ENCODE measurements at regions not wholly inside any gene's neighbourhood (a gene's known extent, or its start where the extent isn't known, plus 50 kb on each side); places are given as distances from the start of the nearest gene placed in this dataset.
A peak's percentile ranks its signal among the peaks of the same experiment; 100 is the strongest.

DNA sequence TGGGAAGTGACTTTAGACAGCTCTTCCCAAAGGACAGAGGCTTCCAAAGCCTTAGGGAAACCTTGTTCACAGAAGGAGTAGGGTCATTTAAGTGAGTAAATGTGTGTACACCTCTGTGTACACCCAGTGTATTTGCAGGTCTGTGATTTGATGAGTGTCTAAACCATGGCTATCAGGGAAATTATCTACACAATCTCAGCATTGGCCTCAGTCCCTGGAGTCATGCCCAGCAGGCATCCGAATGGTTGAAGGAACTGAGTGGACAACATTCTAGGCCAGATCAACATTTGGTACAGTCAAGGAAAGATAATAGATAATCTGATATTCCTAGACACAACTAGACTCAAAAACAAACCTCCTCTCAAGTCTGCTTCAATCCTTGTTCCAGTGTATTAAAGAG, 258.4 kb upstream of the DAPK1 start:
- no peak overlapping the region for H3K4me3 ChIP-seq (ENCODE audit: low read length)
- TF ChIP-seq, protein P1, sequence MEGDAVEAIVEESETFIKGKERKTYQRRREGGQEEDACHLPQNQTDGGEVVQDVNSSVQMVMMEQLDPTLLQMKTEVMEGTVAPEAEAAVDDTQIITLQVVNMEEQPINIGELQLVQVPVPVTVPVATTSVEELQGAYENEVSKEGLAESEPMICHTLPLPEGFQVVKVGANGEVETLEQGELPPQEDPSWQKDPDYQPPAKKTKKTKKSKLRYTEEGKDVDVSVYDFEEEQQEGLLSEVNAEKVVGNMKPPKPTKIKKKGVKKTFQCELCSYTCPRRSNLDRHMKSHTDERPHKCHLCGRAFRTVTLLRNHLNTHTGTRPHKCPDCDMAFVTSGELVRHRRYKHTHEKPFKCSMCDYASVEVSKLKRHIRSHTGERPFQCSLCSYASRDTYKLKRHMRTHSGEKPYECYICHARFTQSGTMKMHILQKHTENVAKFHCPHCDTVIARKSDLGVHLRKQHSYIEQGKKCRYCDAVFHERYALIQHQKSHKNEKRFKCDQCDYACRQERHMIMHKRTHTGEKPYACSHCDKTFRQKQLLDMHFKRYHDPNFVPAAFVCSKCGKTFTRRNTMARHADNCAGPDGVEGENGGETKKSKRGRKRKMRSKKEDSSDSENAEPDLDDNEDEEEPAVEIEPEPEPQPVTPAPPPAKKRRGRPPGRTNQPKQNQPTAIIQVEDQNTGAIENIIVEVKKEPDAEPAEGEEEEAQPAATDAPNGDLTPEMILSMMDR (conservative IDR thresholded peaks at IDR 0.05; ENCODE audit: low read depth, low read length), result no peak
- no peak for DNase-seq (ENCODE audit: low read depth)

DNA sequence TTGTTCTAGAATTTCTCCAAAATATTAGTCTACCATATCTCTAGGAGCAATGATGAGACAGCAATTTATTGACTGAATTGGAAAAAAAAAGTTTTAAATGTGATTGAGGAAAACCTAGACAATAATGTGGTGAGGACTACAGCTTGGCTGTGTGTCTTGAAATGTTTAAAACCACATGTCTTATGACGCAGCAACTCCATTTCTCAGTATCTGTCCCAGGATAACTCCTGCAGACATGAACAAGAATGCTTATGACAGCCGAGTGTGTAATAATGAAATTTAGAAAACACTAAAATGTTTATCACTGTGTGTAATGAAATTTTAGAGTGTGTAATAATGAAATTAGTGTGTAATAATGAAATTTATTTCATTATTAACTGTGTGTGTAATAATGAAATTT, 254.1 kb upstream of the DAPK1 start:
- TF ChIP-seq, protein P1 (conservative IDR thresholded peaks at IDR 0.05; ENCODE audit: low read depth, low read length), result no peak
- DNase-seq (ENCODE audit: low read depth), result no peak
- H3K4me3 ChIP-seq (ENCODE audit: low read length), result no peak overlapping the region

DNA sequence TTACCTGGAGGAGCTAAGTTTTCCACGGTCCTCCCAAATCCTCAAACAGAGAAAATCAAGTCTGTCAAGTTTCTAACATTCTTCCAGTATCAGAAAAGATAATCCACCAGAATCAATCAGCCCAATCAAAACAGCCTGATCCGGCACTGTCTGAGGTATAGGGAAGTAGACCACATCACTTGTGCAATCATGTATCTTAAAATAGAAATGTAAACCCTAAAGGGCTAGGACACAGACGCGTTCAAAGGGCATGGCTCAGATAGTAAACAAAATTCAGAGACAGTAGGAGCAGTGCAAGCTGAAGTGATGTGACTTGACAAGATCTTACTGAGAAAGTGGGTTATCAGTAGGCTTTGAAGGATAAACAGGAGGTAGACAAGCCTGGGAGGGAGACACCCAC, 252.4 kb upstream of the DAPK1 start:
- DNase-seq (ENCODE audit: low read depth), result no peak
- no peak overlapping the region for H3K4me3 ChIP-seq (ENCODE audit: low read length)
- TF ChIP-seq, protein P1 (conservative IDR thresholded peaks at IDR 0.05; ENCODE audit: low read depth, low read length), result no peak

DNA sequence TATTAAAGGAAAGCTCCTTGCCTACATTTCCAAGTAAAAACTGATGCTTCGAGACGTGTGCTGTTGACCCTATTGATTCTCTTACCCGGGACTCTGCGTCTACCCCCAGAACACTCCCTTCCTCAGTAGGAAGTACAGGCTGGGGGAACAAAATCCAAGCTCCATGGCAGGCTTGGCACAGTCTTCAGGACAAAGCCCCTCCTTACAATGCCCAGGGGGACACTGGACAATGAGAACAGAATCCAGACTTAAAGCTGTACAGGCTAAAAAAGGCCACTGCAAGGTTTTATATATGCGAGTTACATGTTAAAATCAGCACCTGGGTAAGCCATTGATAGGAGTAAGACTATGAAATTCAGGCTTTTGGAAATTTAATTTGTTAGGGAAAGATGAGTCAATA, 250.6 kb upstream of the DAPK1 start:
- TF ChIP-seq, protein P1 (conservative IDR thresholded peaks at IDR 0.05; ENCODE audit: low read depth, low read length), result no peak
- no peak overlapping the region for H3K4me3 ChIP-seq (ENCODE audit: low read length)
- DNase-seq (ENCODE audit: low read depth), result no peak

DNA sequence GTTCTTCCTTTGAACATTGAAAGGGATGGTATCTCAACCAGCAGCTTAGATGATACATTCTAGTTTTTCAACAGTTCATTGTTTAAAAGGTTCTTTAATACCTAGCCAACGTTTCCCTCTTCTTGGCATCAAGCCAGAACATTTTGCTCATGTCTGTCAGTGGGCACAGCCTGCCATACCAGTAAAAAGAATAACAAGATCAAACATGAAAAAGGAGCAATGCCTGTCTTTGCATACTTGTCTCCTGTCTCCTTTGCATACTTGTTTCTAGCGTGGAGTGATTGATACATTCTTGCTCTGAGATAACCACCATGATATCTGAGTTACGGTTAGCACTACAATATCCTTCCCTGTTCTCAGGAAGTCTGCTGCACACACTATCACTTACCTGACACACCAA, 248.6 kb upstream of the DAPK1 start:
- TF ChIP-seq, protein P1 (conservative IDR thresholded peaks at IDR 0.05; ENCODE audit: low read depth, low read length), result no peak
- H3K4me3 ChIP-seq (ENCODE audit: low read length), result no peak overlapping the region
- DNase-seq (ENCODE audit: low read depth), result no peak

DNA sequence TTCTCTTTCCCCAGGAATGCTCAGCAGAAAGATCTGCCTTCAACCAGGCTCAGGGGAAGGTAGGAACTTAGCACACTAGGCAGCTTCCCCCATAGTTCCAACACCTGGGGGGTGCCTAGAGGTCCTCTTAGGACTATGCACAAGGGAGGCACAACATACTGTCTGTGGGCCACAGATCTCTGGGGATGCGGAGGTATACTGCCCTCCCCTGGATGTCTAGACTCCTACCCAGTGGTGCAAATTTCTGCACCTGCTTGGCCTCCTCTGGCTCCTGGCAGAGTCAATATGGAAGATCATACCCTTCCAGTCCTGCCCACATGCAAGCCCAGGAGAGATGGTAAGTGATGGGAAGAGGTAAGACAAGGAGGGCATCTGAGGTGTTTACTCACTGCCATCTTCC, 247.5 kb upstream of the DAPK1 start:
- TF ChIP-seq, protein P1 (conservative IDR thresholded peaks at IDR 0.05; ENCODE audit: low read depth, low read length), result peak; percentile 22
- no peak overlapping the region for H3K4me3 ChIP-seq (ENCODE audit: low read length)
- no peak for DNase-seq (ENCODE audit: low read depth)

DNA sequence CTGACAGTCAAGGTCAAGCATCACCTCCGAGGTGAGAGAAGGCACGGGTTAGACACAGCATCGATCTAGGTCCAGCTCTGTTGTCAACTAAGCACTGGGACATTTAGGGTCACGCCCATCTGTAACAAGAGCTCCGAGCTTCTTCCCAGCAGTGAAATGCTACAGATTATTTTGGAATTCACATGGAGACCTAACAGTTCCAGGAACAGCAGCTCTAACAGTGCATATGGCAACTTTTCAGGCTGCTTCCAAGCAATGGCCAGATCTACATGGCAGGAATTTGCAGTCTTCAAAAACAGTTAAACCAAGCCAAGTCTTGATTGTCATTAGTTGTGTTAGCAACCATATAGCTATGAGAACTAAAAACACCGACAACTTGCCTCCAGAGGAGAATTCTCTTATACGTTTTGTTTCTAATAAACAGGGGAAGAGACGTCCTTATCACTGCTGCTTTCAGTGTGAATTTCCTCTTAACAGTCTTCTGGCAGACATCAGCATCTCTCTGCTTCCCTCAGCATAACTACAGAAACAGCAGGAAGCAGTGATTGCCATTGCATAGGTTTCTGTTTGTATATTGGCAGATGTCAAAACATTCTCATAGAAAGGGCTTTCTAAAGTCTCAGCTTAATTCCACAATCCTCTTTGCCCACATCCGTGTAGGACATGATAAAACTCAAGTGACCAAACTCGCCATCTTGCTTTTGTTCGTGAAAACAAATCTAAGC, 242.1 kb upstream of the DAPK1 start:
- no peak for DNase-seq (ENCODE audit: low read depth)
- H3K4me3 ChIP-seq (ENCODE audit: low read length), result no peak overlapping the region
- TF ChIP-seq, protein P1 (conservative IDR thresholded peaks at IDR 0.05; ENCODE audit: low read depth, low read length), result no peak

Data from retinal pigment epithelial cell (primary cell).